NCI-H748 treated with DMSO at 0.1 percent for 48 hours (cell line): ENCODE measurements at regions not wholly inside any gene's neighbourhood (a gene's known extent, or its start where the extent isn't known, plus 50 kb on each side); places are given as distances from the start of the nearest gene placed in this dataset.

Experiments
- DNase-seq: peaks from one replicate; lab custom pipeline; 2025; lab: John Stamatoyannopoulos, UW

DNA sequence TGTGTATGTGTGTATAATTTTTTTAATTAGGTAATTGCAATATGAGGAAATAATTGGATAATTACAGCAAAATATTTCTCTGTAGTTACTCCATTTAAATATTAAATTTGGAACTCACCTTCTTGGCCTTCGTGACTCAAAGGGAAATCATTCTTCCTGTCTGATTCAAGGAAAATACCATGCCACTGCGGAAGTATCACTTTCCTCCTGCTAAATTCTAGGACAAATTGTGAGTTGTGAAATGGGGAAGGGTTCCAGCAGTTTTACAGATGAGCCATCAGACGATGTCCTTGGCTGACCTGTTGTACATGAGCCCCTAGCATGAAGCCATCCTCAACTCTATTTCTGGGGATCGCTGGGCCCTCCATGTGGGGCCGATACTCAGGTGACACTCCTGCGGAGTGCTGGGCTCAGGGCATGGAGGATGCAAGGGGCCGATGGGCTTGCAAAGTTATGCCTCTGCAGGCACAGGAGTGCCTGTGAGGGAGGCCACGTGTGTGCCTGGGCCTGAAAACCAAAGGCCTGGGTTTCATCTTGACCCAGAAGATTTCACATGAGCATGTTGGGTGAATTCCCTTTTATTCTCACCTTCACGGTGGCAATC is 179.6 kb upstream of the TCERG1L start:
- no peak for DNase-seq

DNA sequence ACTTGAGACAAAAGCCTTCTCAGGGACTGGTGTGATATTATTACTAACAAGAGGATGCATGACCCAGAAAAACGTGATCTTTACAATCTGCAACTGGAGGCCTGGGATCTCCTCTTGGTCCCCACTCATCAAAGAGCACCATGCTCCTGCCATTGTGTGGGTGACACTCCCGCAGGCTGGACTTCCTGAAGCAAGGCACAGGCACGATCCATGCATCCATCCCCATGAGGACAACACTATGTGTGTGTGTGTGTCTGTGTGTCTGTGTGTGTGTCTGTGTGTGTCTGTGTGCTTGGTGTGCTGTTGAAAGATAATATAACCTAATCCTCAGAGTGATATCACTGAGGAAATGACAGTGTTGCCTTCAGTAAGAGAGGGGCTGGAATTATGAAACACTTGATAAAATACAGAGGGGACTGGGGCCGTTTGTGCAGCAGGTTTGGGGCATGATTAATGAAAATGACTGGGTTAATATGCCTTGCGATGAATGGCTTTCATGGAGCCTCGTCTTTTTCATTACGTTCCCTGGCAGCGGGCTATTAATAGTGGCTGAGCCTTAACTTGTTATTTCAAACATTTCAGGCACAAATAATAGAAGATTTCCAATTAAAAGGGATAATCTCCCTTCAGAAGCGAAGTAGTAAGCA is 180.8 kb upstream of the TCERG1L start:
- no peak for DNase-seq

GRCh38 chr10:131493432-131493831 is 181.9 kb upstream of the TCERG1L start:
- no peak for DNase-seq

- no peak for DNase-seq
Measured at GRCh38 chr10:131494451-131494850, 182.9 kb upstream of the TCERG1L start.

- no peak for DNase-seq
Measured at GRCh38 chr10:131495224-131495623, 183.7 kb upstream of the TCERG1L start.

- no peak for DNase-seq
Measured at GRCh38 chr10:131495892-131496291, 184.4 kb upstream of the TCERG1L start.

DNA sequence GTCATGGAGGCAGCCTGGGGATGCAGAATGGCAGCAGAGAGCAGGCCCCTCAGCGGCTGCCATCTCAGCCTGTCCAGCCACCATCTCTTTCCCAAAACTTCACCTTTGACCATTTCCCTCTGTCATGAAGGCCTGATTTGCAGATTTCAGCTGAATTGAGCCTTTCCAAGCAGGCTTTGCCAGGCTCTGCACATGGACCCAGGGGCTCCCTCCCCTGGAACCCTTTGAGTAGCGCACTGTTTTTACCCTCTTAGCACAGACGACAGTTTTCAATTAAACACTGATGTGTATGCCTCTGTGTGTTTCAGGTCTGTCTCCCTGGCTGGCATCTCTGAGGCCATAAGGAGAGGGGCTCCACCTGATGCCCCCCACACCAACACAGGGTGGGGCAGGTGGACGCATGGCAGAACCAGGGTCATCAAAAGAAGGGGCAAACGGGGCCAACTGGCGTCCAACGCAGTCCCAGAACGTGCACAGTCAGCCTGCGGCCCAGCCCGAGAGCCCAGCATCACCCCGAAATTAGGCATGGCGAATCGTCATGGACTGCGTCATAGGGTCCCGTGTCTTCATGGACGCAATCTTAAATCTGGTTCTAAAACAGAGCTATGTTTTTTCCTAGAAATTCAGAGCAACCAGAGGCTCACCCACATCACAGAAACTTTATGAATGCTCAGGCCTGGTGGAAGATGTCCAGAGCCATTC is 185.0 kb upstream of the TCERG1L start:
- DNase-seq = no peak

DNA sequence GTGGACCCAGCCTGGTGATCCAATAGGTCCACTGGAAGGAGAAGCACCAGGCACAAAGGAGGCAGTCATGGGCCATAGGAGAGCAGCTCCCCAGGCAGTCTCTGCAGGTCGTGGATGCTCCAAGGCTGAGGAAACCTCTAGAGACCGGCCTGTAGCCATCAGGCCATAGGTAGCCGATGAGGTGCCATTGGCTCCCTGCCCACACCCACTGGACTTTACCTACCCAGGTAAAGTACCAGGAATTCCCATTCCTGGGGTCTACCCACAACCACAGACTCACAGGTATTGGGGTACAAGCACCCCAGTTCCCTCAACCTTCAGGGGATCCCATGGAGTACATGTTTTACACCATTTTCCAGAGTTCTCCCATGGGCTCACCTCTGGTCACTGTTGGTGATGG is 188.0 kb upstream of the TCERG1L start:
- DNase-seq = no peak

DNA sequence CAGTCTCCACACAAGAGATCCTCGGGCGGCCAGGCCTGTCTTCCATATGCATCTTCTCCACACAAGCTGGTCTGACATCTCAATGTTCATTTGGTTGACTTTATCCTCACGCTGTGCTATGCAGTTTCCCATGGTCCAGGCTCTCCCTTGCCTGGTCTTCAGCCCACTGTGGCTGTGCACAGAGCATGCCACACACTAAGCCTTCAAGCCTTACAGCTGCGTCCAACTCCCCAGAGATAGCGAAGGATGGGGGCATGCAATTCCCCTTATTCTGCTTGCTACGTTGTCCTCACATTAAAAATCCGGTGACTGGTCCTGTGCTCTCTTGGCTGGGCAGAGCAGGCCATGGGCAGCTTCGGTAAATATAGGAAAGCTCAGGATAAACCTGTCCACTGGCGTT is 188.7 kb upstream of the TCERG1L start:
- DNase-seq = no peak

GRCh38 chr10:131500892-131501291 is 189.4 kb upstream of the TCERG1L start:
- no peak for DNase-seq

- DNase-seq = no peak
Measured at GRCh38 chr10:131503992-131504391, 192.5 kb upstream of the TCERG1L start.

DNA sequence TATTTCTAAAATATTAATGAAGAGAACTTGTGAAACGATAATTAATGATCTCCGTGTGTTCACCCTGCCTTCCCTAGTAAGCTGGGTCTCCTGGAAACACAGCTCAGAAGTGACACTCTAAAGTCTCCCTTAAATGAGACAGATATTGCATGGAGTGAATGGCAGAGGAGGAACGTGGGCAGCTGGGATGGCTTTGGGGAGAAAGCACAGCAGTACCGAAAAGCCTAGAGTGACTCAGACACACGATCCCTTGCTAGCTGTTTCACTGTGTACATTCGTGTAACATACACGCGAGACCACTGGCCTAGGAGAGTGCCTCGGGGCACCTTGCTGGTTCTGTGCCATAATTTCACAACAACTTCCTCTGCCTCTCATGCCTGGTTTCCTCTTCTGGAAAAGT is 199.9 kb upstream of the TCERG1L start:
- DNase-seq = no peak

DNA sequence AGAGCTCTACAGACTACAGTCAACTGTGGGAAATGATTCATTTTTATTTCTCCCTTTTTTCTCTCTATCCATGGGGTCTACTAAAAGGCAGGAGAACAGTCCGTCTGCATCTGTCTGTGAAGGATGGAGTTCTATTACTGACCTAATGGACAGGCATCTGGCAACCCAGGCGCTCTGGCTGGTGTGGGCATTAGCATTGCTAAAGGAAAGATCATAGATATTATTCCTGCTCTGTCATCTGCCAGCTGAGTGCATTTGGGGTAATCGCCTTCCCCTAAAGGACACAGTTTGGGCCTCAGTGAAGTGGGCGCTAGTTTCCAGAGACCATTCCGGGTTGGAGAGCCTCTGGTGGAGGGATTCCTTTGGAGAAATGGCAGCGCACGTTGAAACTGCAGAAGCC is 201.3 kb upstream of the TCERG1L start:
- DNase-seq = no peak

GRCh38 chr10:131513445-131513844 is 201.9 kb upstream of the TCERG1L start:
- DNase-seq = no peak

- no peak for DNase-seq
Measured at GRCh38 chr10:131513901-131514300, 202.4 kb upstream of the TCERG1L start.

- no peak for DNase-seq
Measured at GRCh38 chr10:131514454-131514853, 202.9 kb upstream of the TCERG1L start.

GRCh38 chr10:131516285-131516684 is 204.8 kb upstream of the TCERG1L start:
- DNase-seq = no peak

GRCh38 chr10:131517781-131518180 is 206.3 kb upstream of the TCERG1L start:
- DNase-seq = no peak

- no peak for DNase-seq
Measured at GRCh38 chr10:131519723-131520605, 208.4 kb upstream of the TCERG1L start.

DNA sequence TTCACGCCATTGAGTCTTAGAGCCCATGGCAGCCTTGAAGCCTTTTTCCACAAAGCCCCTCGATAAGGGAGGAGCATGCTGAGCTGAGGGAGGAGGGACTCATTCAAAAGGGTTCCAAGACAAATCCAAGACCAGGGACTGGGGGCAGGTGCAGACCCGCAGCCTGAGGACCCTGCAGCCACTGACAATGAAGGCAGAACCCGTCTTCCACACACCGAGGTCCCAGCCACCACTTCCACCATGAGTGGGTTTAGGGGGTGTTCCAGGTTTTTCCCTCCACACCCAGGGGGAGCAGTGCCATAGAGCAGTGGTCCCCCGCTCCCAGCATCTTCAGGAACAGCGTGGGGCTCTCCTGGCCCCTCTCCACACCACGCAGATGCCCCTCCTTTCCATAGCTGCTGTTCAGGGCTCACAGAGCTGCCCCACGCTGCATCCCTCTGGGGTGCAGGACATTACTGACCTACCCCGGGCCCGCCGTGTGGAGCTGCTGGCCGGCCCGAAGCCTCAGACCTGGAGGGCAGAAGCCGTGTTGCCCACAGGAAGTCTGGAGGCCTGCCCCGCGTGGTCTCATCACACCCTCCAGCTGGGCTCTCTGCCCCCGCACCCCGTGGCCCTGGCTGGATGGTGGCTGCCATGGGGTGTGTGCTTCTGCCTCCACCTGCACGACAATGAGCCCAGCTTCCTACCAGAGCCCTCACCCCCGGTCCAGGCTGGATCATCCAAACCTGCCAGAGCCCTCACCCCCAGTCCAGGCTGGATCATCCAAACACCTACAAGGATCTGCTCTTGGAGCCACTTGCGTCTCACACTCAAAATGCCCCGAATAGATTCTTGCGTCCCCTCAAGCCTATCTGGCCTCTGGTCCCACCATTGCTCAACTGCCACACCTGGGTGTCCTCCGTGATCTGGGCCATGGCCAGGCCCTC is 220.0 kb upstream of the TCERG1L start:
- no peak for DNase-seq

DNA sequence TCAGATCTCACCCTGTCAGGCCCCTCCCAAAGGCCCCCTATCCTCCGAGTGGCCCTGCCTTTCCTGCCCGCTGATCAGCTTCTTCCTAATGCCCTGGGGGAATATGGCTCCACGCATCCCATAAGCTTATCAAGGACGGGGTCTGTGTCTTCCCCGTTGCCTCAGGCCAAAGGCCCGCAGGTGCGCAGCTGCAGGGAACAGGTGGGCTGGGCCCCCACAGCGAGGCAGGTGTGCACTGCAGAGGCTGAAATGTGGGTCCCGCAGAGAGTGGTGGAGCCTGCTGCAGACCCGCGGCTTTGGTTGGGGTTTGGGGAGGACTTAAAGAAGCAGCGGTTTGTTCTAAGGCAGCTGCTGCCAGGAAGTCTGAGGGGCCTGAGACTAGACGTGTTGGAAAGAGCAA is 220.8 kb upstream of the TCERG1L start:
- no peak for DNase-seq
